Upper lobe of right lung (tissue), 1 donor: ENCODE measurements at regions not wholly inside any gene's neighbourhood (a gene's known extent, or its start where the extent isn't known, plus 50 kb on each side); places are given as distances from the start of the nearest gene placed in this dataset.

Experiments used
- ATAC-seq: fragments of 200-7000 bp; cut with Tn5 transposase; one replicate; pipeline ENCODE4 v1.9.1; 2020; ENCODE audit warnings: mild to moderate bottlenecking, moderate library complexity
- DNase-seq: peaks from one replicate; pipeline ENCODE4 v3.0.0-alpha.2; 2020
- H3K27ac ChIP-seq: fragments of 200-600 bp; one replicate; pipeline ENCODE4 v1.8.0; 2022
- H3K27me3 ChIP-seq: fragments of 200-600 bp; one replicate; pipeline ENCODE4 v1.8.0; 2022; ENCODE audit warnings: mild to moderate bottlenecking
- H3K36me3 ChIP-seq: fragments of 200-600 bp; one replicate; pipeline ENCODE4 v1.8.0; 2022
- H3K4me1 ChIP-seq: fragments of 200-600 bp; one replicate; pipeline ENCODE4 v1.8.0; 2022
- H3K4me3 ChIP-seq: fragments of 200-600 bp; one replicate; pipeline ENCODE4 v1.8.0; 2022; ENCODE audit warnings: mild to moderate bottlenecking
- H3K9me3 ChIP-seq: fragments of 200-600 bp; one replicate; pipeline ENCODE4 v1.8.0; 2022
- CTCF ChIP-seq: fragments of 200-600 bp; IDR thresholded peaks from one replicate; pipeline ENCODE4 v1.8.0; 2022; ENCODE audit warnings: antibody characterized with exemption
- intact Hi-C: fragments of 100-400 bp; cut with DNase I; formaldehyde crosslinking; loops from one replicate; pipeline ENCODE4 v1.11.0; 2022
- donor health status: DM: no; HTN: yes; CAD: no; lungs with severe emphysema.

GRCh38 chr6:66369407-66369806 is 662.4 kb upstream of the EYS start:
- no peak for TF ChIP-seq CTCF
- Histone ChIP-seq H3K4me1 (no peaks in the 10 kb centered on the region), H3K27me3 (no peaks in the 10 kb centered on the region), H3K9me3 (no peaks in the 10 kb centered on the region), H3K36me3 (no peaks in the 10 kb centered on the region), H3K27ac (no peak overlapping the region), H3K4me3 (no peak overlapping the region)
- no peak for DNase-seq
- ATAC-seq = no peak
- intact Hi-C loops = no loop called here

DNA sequence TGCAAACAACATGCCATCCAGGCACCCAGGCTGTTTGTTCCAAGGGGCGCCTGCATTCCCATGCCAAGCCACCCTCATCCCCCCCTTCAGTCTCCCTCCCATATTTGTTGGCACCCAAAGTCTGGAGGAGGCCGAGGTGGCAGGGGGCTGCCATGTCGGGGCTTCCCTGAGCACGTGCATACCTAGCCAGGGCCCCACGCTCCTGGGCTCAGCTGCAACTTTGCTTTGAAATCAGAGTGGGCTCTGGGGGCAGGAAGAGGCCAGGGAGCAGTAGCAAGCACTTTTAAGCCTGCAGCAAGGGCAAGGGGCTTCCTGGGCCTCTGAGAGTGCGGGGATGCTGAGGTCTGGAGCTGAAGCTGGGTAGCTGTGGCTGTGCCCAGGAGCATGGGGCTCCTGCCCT is 655.9 kb upstream of the EYS start:
- no peaks in the 10 kb centered on the region for H3K9me3 ChIP-seq
- intact Hi-C loops = no loop called here
- H3K27me3 ChIP-seq = no peaks in the 10 kb centered on the region
- no peaks in the 10 kb centered on the region for H3K4me1 ChIP-seq
- no peak for TF ChIP-seq CTCF
- DNase-seq = peak; percentile 53
- peak; percentile 33 for ATAC-seq
- H3K27ac ChIP-seq = no peak overlapping the region
- H3K4me3 ChIP-seq = no peak overlapping the region
- no peaks in the 10 kb centered on the region for H3K36me3 ChIP-seq

DNA sequence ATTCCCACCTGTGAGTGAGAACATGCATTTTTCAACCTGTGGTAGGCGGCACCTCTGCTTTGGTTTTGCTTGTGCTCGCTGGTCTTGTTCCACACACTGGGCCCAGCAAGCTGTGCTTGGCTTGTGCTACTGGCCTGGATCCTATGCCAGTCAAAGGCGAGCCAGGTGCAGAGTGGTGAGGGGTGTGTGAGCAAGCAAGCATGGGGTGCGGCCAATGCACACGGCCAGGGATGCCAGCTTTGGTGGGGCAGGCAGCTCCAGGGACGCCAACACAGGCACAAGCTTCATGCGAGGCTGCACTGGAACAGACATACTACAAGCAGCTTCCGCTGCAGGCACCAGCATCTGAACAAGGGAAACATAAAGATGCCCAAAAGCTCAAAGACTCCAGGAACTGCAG is 654.9 kb upstream of the EYS start:
- H3K36me3 ChIP-seq = no peaks in the 10 kb centered on the region
- no peaks in the 10 kb centered on the region for H3K9me3 ChIP-seq
- H3K4me3 ChIP-seq = no peak overlapping the region
- ATAC-seq (no peak), DNase-seq (no peak)
- no peak overlapping the region for H3K27ac ChIP-seq
- intact Hi-C loops = no loop called here
- H3K4me1 ChIP-seq = no peaks in the 10 kb centered on the region
- TF ChIP-seq CTCF = no peak
- no peaks in the 10 kb centered on the region for H3K27me3 ChIP-seq

GRCh38 chr6:66357781-66358180 is 650.8 kb upstream of the EYS start:
- H3K27me3 ChIP-seq = no peaks in the 10 kb centered on the region
- ATAC-seq (no peak), DNase-seq (no peak)
- intact Hi-C loops = no loop called here
- no peak for TF ChIP-seq CTCF
- no peak overlapping the region for H3K4me3 ChIP-seq
- H3K9me3 ChIP-seq = no peaks in the 10 kb centered on the region
- no peaks in the 10 kb centered on the region for H3K4me1 ChIP-seq
- H3K36me3 ChIP-seq = no peaks in the 10 kb centered on the region
- H3K27ac ChIP-seq = no peak overlapping the region

GRCh38 chr6:66355471-66355870 is 648.4 kb upstream of the EYS start:
- no peak overlapping the region for H3K4me3 ChIP-seq
- TF ChIP-seq CTCF = no peak
- ATAC-seq (no peak), DNase-seq (no peak)
- H3K27me3 ChIP-seq = no peaks in the 10 kb centered on the region
- no peak overlapping the region for H3K27ac ChIP-seq
- intact Hi-C loops = no loop called here
- no peaks in the 10 kb centered on the region for H3K9me3 ChIP-seq
- H3K36me3 ChIP-seq = no peaks in the 10 kb centered on the region
- H3K4me1 ChIP-seq = no peaks in the 10 kb centered on the region

- Histone ChIP-seq H3K36me3 (no peaks in the 10 kb centered on the region), H3K4me1 (no peaks in the 10 kb centered on the region), H3K9me3 (no peaks in the 10 kb centered on the region), H3K27me3 (no peaks in the 10 kb centered on the region), H3K27ac (no peak overlapping the region), H3K4me3 (no peak overlapping the region)
- ATAC-seq = no peak
- TF ChIP-seq CTCF = no peak
- no peak for DNase-seq
- intact Hi-C loops = no loop called here
Observed at GRCh38 chr6:66344796-66345195, 637.8 kb upstream of the EYS start.
